ENCODE measurements at regions not wholly inside any gene's neighbourhood (a gene's known extent, or its start where the extent isn't known, plus 50 kb on each side); places are given as distances from the start of the nearest gene placed in this dataset.

- peaks cover 0 to 3% (median 0%) of the 10 kb centered on the region in 8 donors for H3K9me3 ChIP-seq
- DNase-seq, result no peak
- H3K36me3 ChIP-seq, result no peaks in the 10 kb centered on the region
- WGBS, 5 donors, result 85 to 100% (median 94%) methylated on average over 1 of the region's 1 CpG
- no peaks in the 10 kb centered on the region for H3K27me3 ChIP-seq (replicated peaks in 1 of 7)
- H3K4me1 ChIP-seq, result no peaks in the 10 kb centered on the region
- H3K27ac ChIP-seq, result no peak overlapping the region
- no peak overlapping the region for H3K4me3 ChIP-seq
- intact Hi-C loops (cut with DNase I; ENCODE audit: low total_unique reads), result no loop called here
- TF ChIP-seq, protein P1, sequence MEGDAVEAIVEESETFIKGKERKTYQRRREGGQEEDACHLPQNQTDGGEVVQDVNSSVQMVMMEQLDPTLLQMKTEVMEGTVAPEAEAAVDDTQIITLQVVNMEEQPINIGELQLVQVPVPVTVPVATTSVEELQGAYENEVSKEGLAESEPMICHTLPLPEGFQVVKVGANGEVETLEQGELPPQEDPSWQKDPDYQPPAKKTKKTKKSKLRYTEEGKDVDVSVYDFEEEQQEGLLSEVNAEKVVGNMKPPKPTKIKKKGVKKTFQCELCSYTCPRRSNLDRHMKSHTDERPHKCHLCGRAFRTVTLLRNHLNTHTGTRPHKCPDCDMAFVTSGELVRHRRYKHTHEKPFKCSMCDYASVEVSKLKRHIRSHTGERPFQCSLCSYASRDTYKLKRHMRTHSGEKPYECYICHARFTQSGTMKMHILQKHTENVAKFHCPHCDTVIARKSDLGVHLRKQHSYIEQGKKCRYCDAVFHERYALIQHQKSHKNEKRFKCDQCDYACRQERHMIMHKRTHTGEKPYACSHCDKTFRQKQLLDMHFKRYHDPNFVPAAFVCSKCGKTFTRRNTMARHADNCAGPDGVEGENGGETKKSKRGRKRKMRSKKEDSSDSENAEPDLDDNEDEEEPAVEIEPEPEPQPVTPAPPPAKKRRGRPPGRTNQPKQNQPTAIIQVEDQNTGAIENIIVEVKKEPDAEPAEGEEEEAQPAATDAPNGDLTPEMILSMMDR (IDR thresholded peaks at IDR 0.05 in 8 of 11, conservative IDR thresholded peaks at IDR 0.05 in 3 of 11), result no peak
- no peak for TF ChIP-seq POLR2A (IDR thresholded peaks at IDR 0.05)
- no peak for TF ChIP-seq POLR2AphosphoS5 (IDR thresholded peaks at IDR 0.05)
These were observed 831.7 kb upstream of the ARPP21 start for GRCh38 chr3:34807611-34808010.

DNA sequence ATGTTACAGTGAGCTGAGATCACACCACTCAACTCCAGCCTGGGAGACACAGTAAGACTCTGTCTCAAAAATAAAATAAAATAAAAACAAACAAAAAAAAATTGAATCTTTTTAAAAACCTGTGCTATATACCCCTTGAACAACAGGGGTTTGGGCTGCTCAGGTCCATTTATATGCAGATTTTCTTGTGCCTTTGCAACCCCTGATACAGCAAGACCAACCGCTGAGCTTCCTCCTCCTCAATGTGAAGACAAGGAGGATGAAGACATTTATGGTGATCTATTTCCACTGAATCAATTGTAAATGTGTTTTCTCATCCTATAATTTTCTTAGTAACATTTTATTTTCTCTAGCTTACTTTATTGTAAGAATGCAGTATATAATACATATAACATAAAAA, 831.0 kb upstream of the ARPP21 start:
- Histone ChIP-seq H3K27me3 (replicated peaks in 1 of 7) (no peaks in the 10 kb centered on the region), H3K4me1 (no peaks in the 10 kb centered on the region), H3K4me3 (no peak overlapping the region), H3K36me3 (no peaks in the 10 kb centered on the region), H3K27ac (no peak overlapping the region), H3K9me3 (peaks cover 0 to 3% (median 0%) of the 10 kb centered on the region in 8 donors)
- intact Hi-C loops (cut with DNase I; ENCODE audit: low total_unique reads), result no loop called here
- TF ChIP-seq, protein P1 (IDR thresholded peaks at IDR 0.05 in 8 of 11, conservative IDR thresholded peaks at IDR 0.05 in 3 of 11), result no peak
- TF ChIP-seq POLR2AphosphoS5 (IDR thresholded peaks at IDR 0.05), result no peak
- no peak for TF ChIP-seq POLR2A (IDR thresholded peaks at IDR 0.05)
- DNase-seq, result no peak
- 85 to 93% (median 91%) methylated on average over 1 of the region's 1 CpG for WGBS, 5 donors

DNA sequence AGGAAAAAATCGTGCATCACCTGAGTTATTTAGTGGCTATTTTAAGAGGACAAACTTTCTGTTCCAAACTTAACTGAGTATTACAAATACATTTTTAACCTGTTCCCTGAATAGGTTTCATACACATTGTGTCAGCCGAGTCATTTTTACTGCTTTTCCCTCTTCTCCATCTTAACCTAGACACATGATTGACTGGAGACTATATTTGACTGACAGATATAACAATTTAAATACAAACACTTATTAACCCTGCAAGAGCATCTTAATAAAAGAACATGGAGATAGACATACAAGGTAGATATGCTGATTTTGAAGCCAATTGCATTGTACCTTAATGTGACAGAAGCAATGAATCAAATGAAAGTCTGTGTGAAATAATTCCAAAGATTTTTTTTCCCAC, 810.5 kb upstream of the ARPP21 start:
- peaks cover 0 to 21% (median 8%) of the 10 kb centered on the region in 8 donors for H3K9me3 ChIP-seq
- WGBS, 5 donors, result 70 to 86% (median 80%) methylated on average over 2 of the region's 2 CpGs
- no peaks in the 10 kb centered on the region for H3K4me1 ChIP-seq
- intact Hi-C loops (cut with DNase I; ENCODE audit: low total_unique reads), result no loop called here
- no peaks in the 10 kb centered on the region for H3K36me3 ChIP-seq
- no peaks in the 10 kb centered on the region for H3K27me3 ChIP-seq (replicated peaks in 1 of 7)
- TF ChIP-seq POLR2A (IDR thresholded peaks at IDR 0.05), result no peak
- TF ChIP-seq, protein P1 (IDR thresholded peaks at IDR 0.05 in 8 of 11, conservative IDR thresholded peaks at IDR 0.05 in 3 of 11), result no peak
- no peak for TF ChIP-seq POLR2AphosphoS5 (IDR thresholded peaks at IDR 0.05)
- H3K27ac ChIP-seq, result no peak overlapping the region
- no peak overlapping the region for H3K4me3 ChIP-seq
- no peak for DNase-seq

- no peak for DNase-seq
- no peaks in the 10 kb centered on the region for H3K4me1 ChIP-seq
- H3K27me3 ChIP-seq (replicated peaks in 1 of 7), result no peaks in the 10 kb centered on the region
- intact Hi-C loops (cut with DNase I; ENCODE audit: low total_unique reads), result no loop called here
- H3K36me3 ChIP-seq, result no peaks in the 10 kb centered on the region
- H3K9me3 ChIP-seq, result peaks cover 0 to 4% (median 0%) of the 10 kb centered on the region in 8 donors
- H3K27ac ChIP-seq, result no peak overlapping the region
- WGBS, 5 donors, result 64 to 82% (median 74%) methylated on average over 1 of the region's 1 CpG
- TF ChIP-seq POLR2A (IDR thresholded peaks at IDR 0.05), result no peak
- no peak for TF ChIP-seq POLR2AphosphoS5 (IDR thresholded peaks at IDR 0.05)
- TF ChIP-seq, protein P1 (IDR thresholded peaks at IDR 0.05 in 8 of 11, conservative IDR thresholded peaks at IDR 0.05 in 3 of 11), result no peak
- H3K4me3 ChIP-seq, result no peak overlapping the region
These were observed 806.3 kb upstream of the ARPP21 start for GRCh38 chr3:34832865-34833508.

Measured in spleen (tissue), 11 donors.